A673 (cell line): ENCODE measurements at regions not wholly inside any gene's neighbourhood (a gene's known extent, or its start where the extent isn't known, plus 50 kb on each side); places are given as distances from the start of the nearest gene placed in this dataset.

Experiments used
- EZH2 ChIP-seq: fragments of 200-600 bp; sonication (generic); IDR thresholded peaks from 2 replicates; pipeline ENCODE4 v1.6.1; 2017; ENCODE audit warnings: borderline replicate concordance, low read depth, mild to moderate bottlenecking, mixed read lengths, antibody characterized with exemption, low read length; ENCODE audit not compliant: poor library complexity, severe bottlenecking
- TF ChIP-seq, protein P1 (sequence below): fragments of 300-800, 200-600 bp; sonication (generic); conservative IDR thresholded peaks from 2 replicates; pipeline ENCODE4 v1.5.1; 2017; ENCODE audit warnings: low read depth, mild to moderate bottlenecking, antibody characterized with exemption, low read length, moderate library complexity, mixed read lengths

DNA sequence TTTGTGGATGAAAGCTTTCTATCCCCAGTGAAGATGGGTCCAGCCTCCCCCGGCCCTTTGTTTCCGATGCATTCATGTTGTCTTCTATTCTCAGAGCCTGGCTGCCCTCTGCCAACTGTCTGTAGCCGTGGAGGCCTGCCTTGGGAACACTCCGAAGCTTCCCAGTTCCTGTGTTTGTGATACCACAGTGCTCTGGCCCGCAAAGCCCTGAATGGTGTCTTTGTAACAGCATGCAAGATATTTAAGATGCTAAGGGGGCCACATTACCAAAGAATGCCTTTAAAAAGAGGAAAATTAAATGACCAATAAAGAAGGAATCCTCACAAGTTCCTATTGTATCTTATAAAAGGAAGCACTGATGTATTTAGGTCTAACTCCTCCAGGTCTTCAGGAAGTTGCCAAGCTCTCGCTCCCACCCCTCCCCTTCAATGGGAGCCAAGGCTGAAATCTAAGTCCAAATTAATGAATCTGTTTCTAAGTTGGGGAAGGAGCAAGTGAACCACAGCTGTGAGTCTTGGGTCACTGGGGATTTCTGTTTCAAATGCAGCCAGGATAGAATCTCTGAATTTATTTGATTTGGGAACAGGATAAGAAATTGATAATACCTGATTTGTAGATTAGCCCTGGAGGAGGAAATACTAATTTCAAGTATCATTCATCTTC, 596.1 kb downstream of the QKI start:
- TF ChIP-seq, protein P1, sequence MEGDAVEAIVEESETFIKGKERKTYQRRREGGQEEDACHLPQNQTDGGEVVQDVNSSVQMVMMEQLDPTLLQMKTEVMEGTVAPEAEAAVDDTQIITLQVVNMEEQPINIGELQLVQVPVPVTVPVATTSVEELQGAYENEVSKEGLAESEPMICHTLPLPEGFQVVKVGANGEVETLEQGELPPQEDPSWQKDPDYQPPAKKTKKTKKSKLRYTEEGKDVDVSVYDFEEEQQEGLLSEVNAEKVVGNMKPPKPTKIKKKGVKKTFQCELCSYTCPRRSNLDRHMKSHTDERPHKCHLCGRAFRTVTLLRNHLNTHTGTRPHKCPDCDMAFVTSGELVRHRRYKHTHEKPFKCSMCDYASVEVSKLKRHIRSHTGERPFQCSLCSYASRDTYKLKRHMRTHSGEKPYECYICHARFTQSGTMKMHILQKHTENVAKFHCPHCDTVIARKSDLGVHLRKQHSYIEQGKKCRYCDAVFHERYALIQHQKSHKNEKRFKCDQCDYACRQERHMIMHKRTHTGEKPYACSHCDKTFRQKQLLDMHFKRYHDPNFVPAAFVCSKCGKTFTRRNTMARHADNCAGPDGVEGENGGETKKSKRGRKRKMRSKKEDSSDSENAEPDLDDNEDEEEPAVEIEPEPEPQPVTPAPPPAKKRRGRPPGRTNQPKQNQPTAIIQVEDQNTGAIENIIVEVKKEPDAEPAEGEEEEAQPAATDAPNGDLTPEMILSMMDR = no peak
- TF ChIP-seq EZH2 = no peak
